DMS 273 treated with DMSO at 0.1 percent for 48 hours (cell line): ENCODE measurements at regions not wholly inside any gene's neighbourhood (a gene's known extent, or its start where the extent isn't known, plus 50 kb on each side); places are given as distances from the start of the nearest gene placed in this dataset.

ENCODE experiments used
- DNase-seq: peaks from one replicate; lab custom pipeline; 2025; lab: John Stamatoyannopoulos, UW

- no peak for DNase-seq
These were observed 85.8 kb upstream of the NELL2 start for GRCh38 chr12:44961887-44962286.

GRCh38 chr12:44960856-44961255 is 84.7 kb upstream of the NELL2 start:
- DNase-seq, result no peak

- no peak for DNase-seq
These were observed 84.3 kb upstream of the NELL2 start for GRCh38 chr12:44960423-44960822.

- DNase-seq, result no peak
These were observed 71.0 kb upstream of the NELL2 start for GRCh38 chr12:44947163-44947562.

GRCh38 chr12:44942714-44943113 is 66.6 kb upstream of the NELL2 start:
- no peak for DNase-seq

- peak; percentile 28 for DNase-seq
These were observed 55.0 kb upstream of the NELL2 start for GRCh38 chr12:44930972-44931600.

- no peak for DNase-seq
These were observed 53.2 kb upstream of the NELL2 start for GRCh38 chr12:44929236-44929885.
